HG02623 (cell line): ENCODE measurements at regions not wholly inside any gene's neighbourhood (a gene's known extent, or its start where the extent isn't known, plus 50 kb on each side); places are given as distances from the start of the nearest gene placed in this dataset.

Source experiments
- ATAC-seq: cut with Tn5 transposase; IDR thresholded peaks from one replicate; pipeline ENCODE4 v1.9.1; 2021; ENCODE audit warnings: moderate library complexity; ENCODE audit not compliant: unreplicated experiment

DNA sequence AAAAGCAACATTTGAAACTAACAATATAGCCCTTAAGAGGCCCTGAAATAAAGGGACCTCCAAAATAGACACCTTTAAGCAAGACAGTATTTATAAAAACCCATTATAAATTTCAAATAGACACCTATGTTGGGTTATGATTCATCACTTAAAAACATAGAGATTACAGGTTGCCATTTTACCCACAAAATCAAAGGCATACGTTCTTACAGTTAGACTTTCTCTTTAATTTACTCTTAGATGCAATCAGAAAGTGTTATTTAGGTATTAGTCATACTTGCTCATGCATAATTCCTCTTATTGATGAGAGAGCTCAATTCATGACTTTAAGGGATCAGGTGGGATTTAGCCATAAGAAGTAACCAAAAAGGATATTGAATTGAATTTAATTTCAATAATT, 51.5 kb upstream of the TMEM200A start:
- ATAC-seq = no peak

DNA sequence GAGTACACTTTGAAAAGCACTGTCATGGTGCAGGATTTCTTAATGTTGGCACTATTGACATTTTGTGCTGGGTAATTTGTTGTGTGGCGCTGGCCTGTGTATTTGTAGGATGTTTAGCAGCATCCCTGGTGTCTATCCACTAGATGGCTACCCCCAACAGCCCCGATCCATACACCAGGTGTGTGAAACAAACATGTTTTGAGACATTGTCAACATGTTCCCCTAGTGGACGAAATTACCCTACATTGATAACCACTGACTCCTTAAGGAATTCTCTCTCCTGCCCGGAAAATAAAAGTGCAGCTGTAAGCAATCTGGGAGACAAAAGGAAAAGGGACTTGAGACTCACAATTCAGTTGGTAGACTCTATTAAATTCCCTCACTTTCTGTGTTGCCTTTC, 52.6 kb upstream of the TMEM200A start:
- ATAC-seq = no peak

DNA sequence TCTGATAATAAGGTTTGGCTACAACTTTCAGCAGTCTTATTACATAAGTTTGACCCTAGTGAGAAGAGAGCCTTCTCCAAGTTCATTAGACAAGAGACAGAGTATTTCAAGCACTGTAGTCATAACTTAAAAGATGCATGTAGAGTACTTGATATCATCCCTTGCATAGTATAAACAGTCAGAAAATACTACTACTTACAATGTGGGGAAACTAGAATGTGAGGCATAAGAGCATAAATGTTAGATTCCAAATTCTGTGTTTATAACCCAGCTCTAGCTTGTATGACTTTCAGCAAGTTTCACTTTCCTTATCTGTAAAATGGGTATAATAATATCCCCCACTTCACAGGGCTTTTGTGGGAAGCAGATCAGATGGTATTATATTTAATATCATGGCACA, 56.8 kb upstream of the TMEM200A start:
- ATAC-seq = no peak

DNA sequence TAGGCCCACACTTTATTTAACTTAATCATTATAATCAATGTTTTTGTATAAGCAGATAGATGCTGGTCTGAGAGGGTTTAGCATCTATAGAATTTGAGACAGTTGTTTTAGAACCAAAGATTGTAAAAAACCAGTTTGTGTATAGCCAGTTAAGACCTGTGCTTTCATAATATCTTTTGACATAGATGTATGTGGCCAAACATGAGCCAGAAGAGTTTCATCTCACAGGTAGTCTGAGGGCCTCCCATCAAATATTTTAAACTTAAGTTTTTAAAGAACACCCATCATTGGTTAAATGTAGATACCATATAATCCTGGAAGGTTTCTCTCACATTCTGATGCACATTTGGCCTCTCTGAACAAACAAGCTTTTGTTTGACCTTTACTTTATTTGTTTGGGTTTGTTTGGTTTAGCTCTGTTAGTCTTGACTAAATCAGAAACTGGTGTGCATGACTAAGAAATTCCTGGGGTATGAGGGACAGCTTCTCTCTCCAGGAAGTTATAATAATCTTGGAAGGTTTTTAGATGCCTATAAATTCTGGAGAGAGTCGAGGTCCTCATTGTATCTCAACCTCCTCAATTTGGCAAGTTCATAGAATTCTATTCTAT, 58.0 kb upstream of the TMEM200A start:
- no peak for ATAC-seq

DNA sequence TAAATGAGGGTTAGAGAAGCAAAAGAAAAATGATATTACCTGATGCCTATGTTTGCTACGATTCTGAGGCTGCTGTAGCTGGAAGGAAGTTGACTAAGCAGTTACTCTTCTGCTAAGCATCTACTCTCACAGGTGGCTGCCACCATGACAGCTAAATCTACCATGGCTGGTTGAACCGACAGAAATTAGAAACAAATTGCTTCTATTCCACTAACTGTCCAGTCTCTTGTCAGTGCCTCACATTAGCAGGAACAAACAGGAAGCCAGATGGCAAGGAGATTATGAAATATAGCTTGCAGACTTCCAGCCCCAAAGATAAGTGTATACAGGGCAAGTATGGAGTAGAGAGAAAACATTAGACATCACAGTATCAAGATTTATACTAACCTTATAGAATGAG, 59.4 kb upstream of the TMEM200A start:
- no peak for ATAC-seq

DNA sequence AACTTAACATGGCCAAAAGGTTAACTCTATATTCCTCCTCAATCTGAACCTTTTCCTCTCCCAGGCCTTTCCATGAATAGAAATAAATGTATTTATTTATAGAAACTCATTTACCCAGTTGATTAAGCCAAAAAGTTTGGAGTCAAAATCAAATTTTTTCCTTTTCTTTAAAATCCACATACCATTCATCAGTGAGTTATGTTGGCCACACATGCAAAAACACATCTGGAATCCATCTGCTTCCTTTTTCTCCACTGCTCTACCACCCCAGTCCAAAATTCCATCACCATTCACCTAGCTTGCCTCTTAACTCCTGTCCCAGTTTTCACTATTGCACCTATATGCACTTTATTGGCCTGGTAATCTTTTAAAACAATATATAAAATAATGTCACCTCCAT, 62.4 kb upstream of the TMEM200A start:
- ATAC-seq = no peak

DNA sequence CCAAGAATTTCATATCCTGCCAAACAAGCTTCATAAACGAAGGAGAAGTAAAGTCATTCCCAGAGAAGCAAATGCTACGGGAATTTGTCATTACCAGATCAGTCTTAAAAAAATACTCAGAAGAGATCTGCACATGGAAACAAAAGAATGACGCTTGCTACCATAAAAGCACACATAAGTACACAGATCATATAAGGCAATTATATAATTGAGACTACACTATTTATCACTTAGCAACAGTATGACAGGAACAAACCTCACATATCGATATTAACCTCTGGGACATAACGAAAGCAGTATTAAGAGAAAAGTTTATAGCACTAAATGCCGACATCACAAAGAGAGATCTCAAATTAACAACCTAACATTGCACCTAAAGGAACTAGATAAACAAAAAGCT, 67.6 kb upstream of the TMEM200A start:
- no peak for ATAC-seq

DNA sequence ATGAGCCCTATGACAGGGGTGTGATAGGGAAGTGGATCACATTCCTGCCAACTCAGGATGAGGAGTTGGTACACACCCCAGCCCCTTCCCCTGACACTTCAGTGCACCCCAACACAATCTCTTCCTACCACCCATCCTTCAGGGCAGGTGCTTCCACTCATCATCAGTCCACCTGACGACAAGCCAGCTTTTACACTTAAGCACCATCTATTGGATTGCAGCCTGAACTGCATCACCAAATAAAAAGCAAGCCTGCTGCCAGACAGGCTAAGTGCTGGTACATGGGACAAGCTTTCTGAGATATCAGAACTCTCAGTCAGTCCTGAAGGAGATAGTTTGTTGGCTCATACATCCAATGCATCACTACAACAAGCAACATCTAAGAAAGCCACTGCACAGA, 69.0 kb upstream of the TMEM200A start:
- no peak for ATAC-seq

DNA sequence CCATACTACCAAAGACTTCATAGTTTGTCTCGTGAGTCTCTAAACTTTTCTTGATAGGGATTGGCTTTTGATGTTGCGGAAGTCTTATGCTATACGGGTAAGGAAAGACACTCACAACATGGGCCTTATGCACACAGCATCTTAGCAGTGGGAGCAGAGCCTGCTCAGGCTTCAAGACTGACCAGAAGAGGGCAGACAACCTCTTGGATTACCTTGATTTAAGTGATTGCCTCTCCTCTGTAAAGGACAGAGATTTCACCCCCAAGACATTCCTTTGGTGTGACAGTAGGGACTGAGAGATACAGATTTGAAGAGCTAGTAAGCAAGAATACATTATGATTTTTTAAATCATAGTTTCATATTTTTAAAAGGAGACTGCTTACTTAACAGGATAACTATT, 71.0 kb upstream of the SAMD3 start:
- ATAC-seq = peak; percentile 64

DNA sequence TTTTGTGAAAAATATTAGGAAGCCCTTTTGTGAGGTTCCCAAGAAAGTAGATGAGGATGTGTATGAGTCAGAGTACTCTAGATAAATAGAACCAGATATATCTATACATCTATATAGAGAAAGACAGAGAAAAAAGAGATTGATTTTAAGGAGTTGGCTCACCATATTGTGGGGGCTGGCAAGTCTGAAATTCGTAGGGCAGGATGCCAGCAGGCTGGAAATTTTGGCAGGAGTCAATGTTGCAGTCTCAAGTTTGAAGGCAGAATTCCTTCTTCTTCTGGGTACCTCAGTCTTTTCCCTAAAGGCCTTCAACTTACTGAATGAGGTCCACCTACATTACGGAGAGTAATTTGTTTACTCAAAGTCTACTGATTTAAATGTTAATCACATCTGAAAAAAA, 65.3 kb upstream of the SAMD3 start:
- ATAC-seq = no peak

DNA sequence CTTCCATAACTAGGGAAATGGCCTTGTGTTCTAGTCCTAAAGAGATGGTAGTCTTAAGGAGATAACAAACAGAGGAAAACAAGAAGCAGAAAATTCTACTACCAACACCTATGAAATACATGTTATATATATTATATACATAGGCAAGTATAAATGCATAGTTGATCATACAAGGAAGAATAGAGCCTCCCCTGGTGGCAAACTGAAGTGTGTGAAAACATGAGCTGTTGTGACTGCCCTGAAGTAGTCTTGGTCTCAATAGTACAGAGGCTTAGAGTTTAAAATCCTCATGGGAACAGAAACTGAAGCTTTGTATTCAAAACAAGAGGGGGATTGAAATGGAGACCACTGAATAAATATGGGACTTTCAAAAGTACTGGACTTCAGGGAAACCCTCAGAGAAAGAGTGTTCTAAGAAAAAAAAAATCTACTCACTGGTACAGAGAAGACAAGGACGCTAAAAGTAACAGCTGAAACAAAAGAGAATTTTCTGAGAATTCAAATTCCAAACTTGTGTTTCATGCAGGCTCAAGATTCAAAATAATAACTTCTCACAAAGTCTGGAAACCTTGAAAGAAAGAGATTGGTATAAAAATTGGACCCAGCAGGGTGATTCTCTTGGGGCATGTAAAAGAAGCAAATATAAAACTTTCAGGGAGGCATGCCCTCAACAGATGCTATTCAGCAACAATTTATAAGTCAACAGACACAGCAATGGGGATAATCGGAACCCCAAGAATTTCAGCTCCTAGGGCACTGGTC, 59.7 kb upstream of the SAMD3 start:
- peak; percentile 75 for ATAC-seq

DNA sequence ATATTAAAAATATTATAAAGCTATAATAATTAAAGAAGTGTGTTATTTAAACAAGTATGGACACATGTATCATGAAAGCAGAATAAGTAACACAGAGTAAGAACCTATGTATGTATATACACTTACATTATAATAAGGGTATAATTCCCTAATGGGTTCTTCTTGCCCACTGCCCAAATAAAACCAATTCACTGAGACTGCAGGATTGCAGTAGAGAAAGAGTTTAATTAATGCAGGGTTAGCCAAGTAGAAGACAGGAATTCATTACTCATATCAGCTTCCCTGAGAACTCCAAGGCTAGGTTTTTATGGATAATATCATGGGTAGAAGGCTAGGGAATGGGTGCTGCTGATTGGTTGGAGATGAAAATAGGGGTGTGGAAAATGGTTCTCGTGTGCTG, 53.8 kb upstream of the SAMD3 start:
- ATAC-seq = no peak

DNA sequence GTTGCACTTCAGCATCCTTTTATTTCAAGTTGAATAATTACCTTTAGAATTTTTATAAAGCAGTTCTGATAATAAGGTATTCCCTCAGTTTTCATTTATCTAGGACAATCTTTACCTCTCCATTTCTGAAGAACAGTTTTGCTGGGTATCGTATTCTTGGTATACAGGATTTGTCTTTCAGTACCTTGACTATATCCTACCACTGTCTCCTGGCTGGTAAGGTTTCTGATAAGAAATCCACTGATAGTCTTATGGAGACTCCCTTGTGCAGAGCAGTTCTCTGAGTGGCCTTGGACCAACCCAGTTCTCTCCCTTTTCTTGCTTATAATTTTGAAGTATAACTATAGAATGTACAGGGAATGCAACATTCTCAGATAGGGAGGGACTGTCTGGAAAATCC, 51.3 kb upstream of the SAMD3 start:
- no peak for ATAC-seq
